NCI-H345 (cell line): ENCODE measurements at regions not wholly inside any gene's neighbourhood (a gene's known extent, or its start where the extent isn't known, plus 50 kb on each side); places are given as distances from the start of the nearest gene placed in this dataset.
"Not testable (repeated sequence)": the region's sequence is repeated elsewhere in the genome, so short reads cannot be mapped to it uniquely, and the experiment has no call there.

Experiments used
- DNase-seq: peaks from one replicate; lab custom pipeline; 2025; lab: John Stamatoyannopoulos, UW

GRCh38 chr4:71841336-71841735, 57.5 kb upstream of the GC start:
- DNase-seq: no peak

GRCh38 chr4:71847300-71847699, 63.4 kb upstream of the GC start:
- DNase-seq: no peak

DNA sequence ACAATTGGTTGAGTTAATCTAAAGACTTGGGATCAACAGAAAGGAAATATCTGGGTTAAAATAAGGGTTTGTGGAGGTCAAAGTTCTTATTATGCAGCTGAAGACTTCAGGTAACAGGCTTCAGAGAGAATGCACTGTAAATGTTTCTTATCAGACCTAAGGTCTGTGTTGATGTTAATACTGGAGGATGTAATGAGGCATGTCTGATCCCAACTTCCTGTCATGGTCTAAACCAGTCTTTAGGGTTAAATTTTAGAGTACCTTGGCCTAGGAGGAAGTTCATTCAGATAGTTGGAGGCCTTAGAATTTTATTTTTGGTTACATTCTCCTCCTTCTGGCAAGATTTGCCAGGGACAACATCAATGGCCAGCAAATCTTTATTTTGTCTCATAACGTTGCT, 72.1 kb upstream of the GC start:
- DNase-seq: no peak

GRCh38 chr4:71857713-71858451, 74.0 kb upstream of the GC start:
- DNase-seq: no peak

GRCh38 chr4:71860643-71861042, 76.8 kb upstream of the GC start:
- DNase-seq: no peak

DNA sequence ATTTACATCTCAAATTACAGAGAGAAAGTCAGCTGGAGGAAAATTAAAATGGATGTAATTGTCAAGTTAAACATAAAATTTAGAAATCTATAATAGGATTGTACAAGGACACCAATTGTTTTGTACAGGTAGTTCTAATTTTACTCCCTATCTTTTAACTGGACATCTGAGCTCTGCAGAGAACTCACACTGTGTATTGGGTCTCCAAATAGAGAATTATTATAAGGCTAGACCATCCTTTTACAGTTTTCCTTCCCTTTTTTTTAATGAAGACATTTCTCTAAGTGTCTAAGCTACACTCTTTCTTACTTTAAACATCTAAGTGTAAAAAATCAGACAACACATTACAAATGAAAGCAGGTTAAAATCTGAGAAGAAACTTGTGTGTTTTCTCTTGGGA, 78.4 kb upstream of the GC start:
- DNase-seq: no peak

- no peak for DNase-seq
These were observed 79.6 kb upstream of the GC start for GRCh38 chr4:71863457-71863856.

- no peak for DNase-seq
These were observed 80.5 kb upstream of the GC start for GRCh38 chr4:71864380-71864779.

DNA sequence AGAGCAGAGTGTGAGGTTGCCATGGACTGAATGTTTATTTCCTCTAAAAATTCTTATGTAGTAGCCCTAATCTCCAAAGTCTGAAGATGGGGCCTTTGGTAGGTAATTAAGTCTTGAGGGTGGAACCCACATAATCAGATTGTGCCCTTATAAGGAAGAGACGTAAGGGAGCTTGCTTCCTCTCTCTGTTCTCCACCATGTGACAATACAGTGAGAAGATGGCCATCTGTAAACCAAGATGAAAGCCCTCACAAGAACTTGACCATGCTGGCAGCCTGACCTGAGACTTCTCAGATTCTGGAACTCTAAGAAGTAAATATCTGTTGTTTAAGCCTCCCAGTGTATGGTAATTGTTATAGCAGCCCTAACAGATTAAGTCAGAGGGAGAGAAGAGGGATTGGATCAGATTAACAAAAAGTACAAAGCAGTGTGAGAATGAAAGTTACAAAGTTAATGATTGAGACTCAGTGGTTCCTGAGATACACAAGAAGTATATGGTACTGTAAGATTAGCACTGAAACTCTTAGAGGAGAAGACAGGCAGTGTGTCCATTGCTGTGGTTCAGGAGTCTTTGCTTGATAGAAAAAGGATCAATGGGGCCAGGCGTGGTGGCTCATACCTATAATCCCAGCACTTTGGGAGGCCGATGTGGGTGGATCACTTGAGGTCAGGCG, 82.5 kb upstream of the GC start:
- no peak for DNase-seq

DNA sequence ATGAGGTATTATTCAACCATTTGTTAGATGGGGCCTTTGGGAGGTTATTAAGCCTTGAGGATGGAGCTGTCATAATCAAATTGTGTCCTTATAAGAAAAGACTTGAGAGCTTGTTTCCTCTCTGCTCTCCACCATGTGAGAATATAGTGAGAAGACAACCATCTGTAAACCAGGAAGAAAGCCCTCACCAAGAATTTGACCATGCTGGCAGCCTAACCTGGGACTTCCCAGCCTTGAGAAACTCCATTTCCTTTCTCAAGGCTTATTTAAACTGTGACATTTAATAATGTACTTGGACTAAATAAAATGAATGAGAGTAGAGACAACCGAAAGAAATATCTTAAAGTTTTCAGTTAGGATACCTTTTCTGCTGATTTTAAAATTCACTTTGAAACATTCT, 83.7 kb upstream of the GC start:
- no peak for DNase-seq

- DNase-seq: no peak
These were observed 86.6 kb upstream of the GC start for GRCh38 chr4:71870456-71870855.

DNA sequence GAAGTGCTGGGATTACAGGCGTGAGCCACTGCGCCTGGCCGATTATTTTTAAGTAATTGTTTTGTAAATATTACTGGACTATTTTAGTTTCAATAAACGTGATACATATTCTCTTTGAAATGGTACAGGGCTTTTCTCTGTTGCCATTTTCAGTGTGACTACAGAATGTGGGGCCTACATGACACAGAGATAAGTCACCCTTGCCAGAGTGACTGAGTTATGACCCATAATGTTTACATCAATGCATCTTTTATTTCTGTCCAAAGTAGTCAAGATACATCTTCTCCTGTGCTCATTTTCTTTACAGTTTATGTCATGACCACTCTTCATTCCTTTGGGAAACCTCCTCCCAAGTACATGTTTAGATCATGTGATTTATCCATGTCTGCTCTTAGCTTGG, 88.3 kb upstream of the GC start:
- no peak for DNase-seq

- DNase-seq: no peak
These were observed 89.0 kb upstream of the GC start for GRCh38 chr4:71872767-71873415.

- DNase-seq: no peak
These were observed 94.5 kb upstream of the GC start for GRCh38 chr4:71878376-71878775.

- no peak for DNase-seq
These were observed 98.4 kb upstream of the GC start for GRCh38 chr4:71882113-71882841.

DNA sequence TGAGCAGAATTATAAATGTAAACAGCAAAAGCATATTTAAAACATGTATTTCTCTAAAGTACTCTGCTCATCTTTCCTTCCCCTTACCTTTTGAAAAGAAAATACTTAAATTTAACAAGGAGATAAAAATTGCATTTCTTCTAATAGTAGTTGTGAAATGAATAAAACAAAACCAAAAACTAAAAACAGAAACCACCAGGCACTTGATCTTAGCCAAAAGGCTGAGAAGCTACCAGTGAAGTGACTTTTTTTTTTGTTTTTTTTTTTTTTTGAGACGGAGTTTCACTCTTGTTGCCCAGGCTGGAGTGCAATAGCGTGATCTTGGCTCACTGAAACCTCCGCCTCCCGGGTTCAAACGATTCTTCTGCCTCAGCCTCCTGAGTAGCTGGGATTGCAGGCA, 116.5 kb upstream of the GC start:
- DNase-seq: not testable (repeated sequence)

GRCh38 chr4:71905594-71905993, 121.7 kb upstream of the GC start:
- not testable (repeated sequence) for DNase-seq

DNA sequence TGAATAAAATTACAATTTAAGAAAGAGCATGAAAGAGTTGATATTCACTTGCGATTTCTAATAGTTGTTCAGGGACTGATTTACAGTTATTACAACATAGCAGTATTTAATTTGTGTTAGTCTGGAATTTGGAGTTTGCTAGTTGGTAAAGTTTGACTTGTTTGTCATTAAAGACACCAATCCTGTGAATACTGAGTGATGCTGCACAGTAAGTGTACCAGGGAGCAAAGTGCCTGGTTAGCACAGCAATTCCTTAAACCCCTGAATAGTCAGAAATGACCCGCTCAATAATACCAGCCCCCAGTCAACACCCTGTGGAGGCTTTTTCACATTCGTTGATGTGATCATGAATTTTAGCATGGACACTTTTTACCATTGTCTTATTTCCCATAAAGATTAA, 122.2 kb upstream of the GC start:
- DNase-seq: no peak

DNA sequence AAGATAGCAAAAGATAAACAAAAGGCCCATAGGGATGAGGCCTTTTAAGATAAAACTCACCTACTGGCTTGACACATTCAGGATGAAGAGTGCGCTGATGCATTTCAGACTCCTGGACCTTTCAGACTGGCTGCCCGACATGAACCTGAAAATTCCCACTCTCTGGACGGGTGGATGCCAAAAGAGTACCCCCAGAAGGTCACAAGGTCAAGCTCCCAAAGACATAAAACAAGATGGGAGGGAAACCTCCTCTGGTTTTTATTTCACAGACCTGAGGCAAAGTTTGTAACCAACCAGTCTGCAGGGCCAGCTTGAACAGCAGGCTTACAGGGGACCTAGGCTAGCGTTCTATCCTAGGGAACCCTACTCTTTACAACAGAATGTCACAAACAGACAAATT, 123.2 kb upstream of the GC start:
- no peak for DNase-seq

- DNase-seq: no peak
These were observed 123.9 kb upstream of the GC start for GRCh38 chr4:71907782-71908181.

DNA sequence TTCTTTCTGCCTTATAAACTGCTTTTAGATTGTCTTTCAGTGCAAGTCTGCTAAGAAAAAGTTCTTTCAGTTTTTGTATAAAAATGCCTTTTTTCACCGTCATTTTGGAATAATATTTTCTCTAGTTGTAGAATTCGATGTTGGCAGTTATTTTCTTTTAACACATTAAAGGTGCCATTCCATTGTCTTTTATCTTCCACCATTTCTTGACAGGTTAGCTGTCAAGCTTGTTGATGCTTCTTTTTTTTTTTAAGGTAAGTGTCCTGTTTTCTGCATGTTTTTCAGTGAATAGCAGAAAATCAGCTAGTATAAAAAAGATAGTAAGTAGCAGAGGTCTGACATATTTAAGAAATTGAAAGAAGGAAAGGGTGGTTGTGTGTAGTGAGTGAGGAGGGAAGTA, 118.5 kb upstream of the NPFFR2 start:
- no peak for DNase-seq

GRCh38 chr4:71923070-71923469, 108.7 kb upstream of the NPFFR2 start:
- no peak for DNase-seq

DNA sequence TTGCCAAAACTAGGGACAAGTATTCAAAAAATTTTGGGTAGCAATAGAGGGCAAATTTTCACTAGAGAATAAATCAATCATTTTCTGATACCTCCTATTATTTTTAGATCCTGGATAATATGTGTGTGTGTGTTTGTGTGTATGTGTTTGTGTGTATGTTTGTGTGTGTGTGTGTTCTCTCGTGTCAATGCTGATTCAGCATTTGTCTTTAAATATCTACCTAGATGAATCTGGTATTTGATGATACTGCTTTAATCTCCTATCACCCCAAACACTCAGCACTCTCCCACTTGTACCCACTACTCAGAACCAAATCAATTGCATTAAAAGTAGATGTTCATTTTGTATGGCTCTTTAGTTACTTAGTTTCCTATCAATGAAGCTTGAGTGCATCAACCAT, 101.3 kb upstream of the NPFFR2 start:
- no peak for DNase-seq
